Esophagus muscularis mucosa (tissue), 4 donors: ENCODE measurements at regions not wholly inside any gene's neighbourhood (a gene's known extent, or its start where the extent isn't known, plus 50 kb on each side); places are given as distances from the start of the nearest gene placed in this dataset.
"Not testable (repeated sequence)": the region's sequence is repeated elsewhere in the genome, so short reads cannot be mapped to it uniquely, and the experiment has no call there.

Experiments
- DNase-seq: peaks from one replicate; pipeline ENCODE4 v3.0.0-alpha.2; 2017; ENCODE audit errors: extremely low spot score
- H3K27ac ChIP-seq, 4 donors: fragments of 200-600 bp; sonication (generic); replicated peaks in 1 of 4; 1 replicate in 3 of 4; 2 replicates in 1 of 4; pipeline ENCODE4 v1.5.1; 2016 to 2019; ENCODE audit warnings: mild to moderate bottlenecking in 1 of 4
- H3K27me3 ChIP-seq, 4 donors: fragments of 200-600 bp; sonication (generic); one replicate each; pipeline versions ENCODE4 v1.5.1 to v1.6.0; 2016 to 2019
- H3K36me3 ChIP-seq, 4 donors: fragments of 200-600 bp; sonication (generic); one replicate each; pipeline ENCODE4 v1.5.1; 2016 to 2019
- H3K4me1 ChIP-seq, 4 donors: fragments of 200-600 bp; sonication (generic); one replicate each; pipeline ENCODE4 v1.5.1; 2016 to 2019
- H3K4me3 ChIP-seq, 4 donors: fragments of 200-600 bp; sonication (generic); 1 replicate in 2 of 4; 2 replicates in 2 of 4; pipeline ENCODE4 v1.5.1; 2016 to 2019; ENCODE audit warnings: mild to moderate bottlenecking in 4 of 4, moderate library complexity in 1 of 4
- H3K9me3 ChIP-seq, 4 donors: fragments of 200-600 bp; sonication (generic); 1 replicate in 3 of 4; 2 replicates in 1 of 4; pipeline ENCODE4 v1.5.1; 2016 to 2019
- CTCF ChIP-seq, 3 experiments: fragments of 200-600 bp in 2 of 3; fragments of 450-650 bp in 1 of 3; sonication (generic) in 2 of 3; IDR thresholded peaks; one replicate each; pipeline ENCODE4 v1.5.1; 2017 to 2019; ENCODE audit warnings: antibody characterized with exemption in 3 of 3, mild to moderate bottlenecking in 2 of 3, moderate library complexity in 1 of 3
- EP300 ChIP-seq: sonication (generic); formaldehyde crosslinking; IDR thresholded peaks from one replicate; pipeline ENCODE4 v1.6.1; 2017; ENCODE audit warnings: antibody characterized with exemption
- POLR2A ChIP-seq: fragments of 450-650 bp; IDR thresholded peaks from one replicate; pipeline ENCODE4 v1.6.1; 2017; ENCODE audit warnings: antibody characterized with exemption, moderate library complexity, mild to moderate bottlenecking, low read depth
- POLR2AphosphoS5 ChIP-seq, 2 donors: sonication (generic); formaldehyde crosslinking; IDR thresholded peaks; one replicate each; pipeline ENCODE4 v1.6.1; 2017; ENCODE audit warnings: antibody characterized with exemption in 2 of 2
- WGBS: methylation state at CpG from one replicate; pipeline ENCODE4 v1.1.5; 2018; 5-methylcytosine and 5-hydroxymethylcytosine counted together
- intact Hi-C: fragments of 100-400 bp; cut with DNase I; formaldehyde crosslinking; loops from one replicate; pipeline ENCODE4 v1.15.1; 2023

GRCh38 chrX:115390078-115390477 lies 100.6 kb downstream of the LUZP4 start:
- no peaks in the 10 kb centered on the region for H3K27me3 ChIP-seq
- H3K27ac ChIP-seq, result no peak overlapping the region
- no peaks in the 10 kb centered on the region for H3K36me3 ChIP-seq
- H3K4me3 ChIP-seq, result no peak overlapping the region
- 65% methylated on average over 3 of the region's 3 CpGs for WGBS
- intact Hi-C loops, result no loop called here
- DNase-seq, result no peak
- H3K4me1 ChIP-seq, result no peaks in the 10 kb centered on the region
- H3K9me3 ChIP-seq, result no peaks in the 10 kb centered on the region
- no peak for TF ChIP-seq CTCF (IDR thresholded peaks at IDR 0.05)
- no peak for TF ChIP-seq POLR2AphosphoS5 (IDR thresholded peaks at IDR 0.05)
- no peak for TF ChIP-seq POLR2A
- TF ChIP-seq EP300, result no peak

- Histone ChIP-seq H3K4me3 (no peak overlapping the region), H3K27me3 (no peaks in the 10 kb centered on the region), H3K27ac (no peak overlapping the region), H3K4me1 (no peaks in the 10 kb centered on the region), H3K36me3 (no peaks in the 10 kb centered on the region), H3K9me3 (no peaks in the 10 kb centered on the region)
- intact Hi-C loops, result no loop called here
- no peak for TF ChIP-seq POLR2AphosphoS5 (IDR thresholded peaks at IDR 0.05)
- DNase-seq, result no peak
- 71% methylated on average over 2 of the region's 2 CpGs for WGBS
Observed at GRCh38 chrX:115392031-115392430, 102.5 kb downstream of the LUZP4 start.

- Histone ChIP-seq H3K9me3 (no peaks in the 10 kb centered on the region), H3K36me3 (no peaks in the 10 kb centered on the region), H3K4me1 (no peaks in the 10 kb centered on the region), H3K27me3 (no peaks in the 10 kb centered on the region), H3K4me3 (no peak overlapping the region), H3K27ac (no peak overlapping the region)
- no peak for TF ChIP-seq CTCF (IDR thresholded peaks at IDR 0.05)
- TF ChIP-seq EP300, result no peak
- no peak for TF ChIP-seq POLR2AphosphoS5 (IDR thresholded peaks at IDR 0.05)
- no peak for TF ChIP-seq POLR2A
- DNase-seq, result no peak
- 86% methylated on average over 1 of the region's 1 CpG for WGBS
- intact Hi-C loops, result no loop called here
Observed at GRCh38 chrX:115392871-115393270, 103.4 kb downstream of the LUZP4 start.

- no peak for DNase-seq
- H3K36me3 ChIP-seq, result no peaks in the 10 kb centered on the region
- no peak overlapping the region for H3K27ac ChIP-seq
- H3K27me3 ChIP-seq, result no peaks in the 10 kb centered on the region
- intact Hi-C loops, result no loop called here
- H3K9me3 ChIP-seq, result no peaks in the 10 kb centered on the region
- H3K4me3 ChIP-seq, result no peak overlapping the region
- H3K4me1 ChIP-seq, result no peaks in the 10 kb centered on the region
- 79% methylated on average over 1 of the region's 1 CpG for WGBS
- TF ChIP-seq CTCF (IDR thresholded peaks at IDR 0.05), result no peak
- no peak for TF ChIP-seq POLR2AphosphoS5 (IDR thresholded peaks at IDR 0.05)
- TF ChIP-seq POLR2A, result no peak
- TF ChIP-seq EP300, result no peak
Observed at GRCh38 chrX:115393271-115393670, 103.8 kb downstream of the LUZP4 start.

GRCh38 chrX:115394806-115395205 lies 105.3 kb downstream of the LUZP4 start:
- H3K9me3 ChIP-seq, H3K27me3 ChIP-seq, intact Hi-C loops, H3K36me3 ChIP-seq, H3K4me1 ChIP-seq, H3K27ac ChIP-seq, H3K4me3 ChIP-seq, DNase-seq: not testable (repeated sequence)
- WGBS, result 95% methylated on average over 4 of the region's 4 CpGs

GRCh38 chrX:115399306-115399705 lies 109.8 kb downstream of the LUZP4 start:
- Histone ChIP-seq H3K9me3 (no peaks in the 10 kb centered on the region), H3K27me3 (no peaks in the 10 kb centered on the region), H3K4me1 (no peaks in the 10 kb centered on the region), H3K36me3 (no peaks in the 10 kb centered on the region), H3K4me3 (no peak overlapping the region), H3K27ac (no peak overlapping the region)
- DNase-seq, result no peak
- TF ChIP-seq POLR2AphosphoS5 (IDR thresholded peaks at IDR 0.05) (no peak), EP300 (no peak), CTCF (IDR thresholded peaks at IDR 0.05) (no peak), POLR2A (no peak)
- intact Hi-C loops, result no loop called here
- 85% methylated on average over 2 of the region's 2 CpGs for WGBS
